Stimulated activated CD8-positive, alpha-beta memory T cell treated with anti-CD3 and anti-CD28 coated beads, Interleukin-2, amount 100 ng/mL, for 48 hours (primary cell): ENCODE measurements at regions not wholly inside any gene's neighbourhood (a gene's known extent, or its start where the extent isn't known, plus 50 kb on each side); places are given as distances from the start of the nearest gene placed in this dataset.
"Not testable (repeated sequence)": the region's sequence is repeated elsewhere in the genome, so short reads cannot be mapped to it uniquely, and the experiment has no call there.

Experiments used
- DNase-seq, 2 donors: peaks; one replicate each; pipeline ENCODE4 v3.0.0-alpha.2; 2020; ENCODE audit warnings: low read depth in 2 of 2

DNA sequence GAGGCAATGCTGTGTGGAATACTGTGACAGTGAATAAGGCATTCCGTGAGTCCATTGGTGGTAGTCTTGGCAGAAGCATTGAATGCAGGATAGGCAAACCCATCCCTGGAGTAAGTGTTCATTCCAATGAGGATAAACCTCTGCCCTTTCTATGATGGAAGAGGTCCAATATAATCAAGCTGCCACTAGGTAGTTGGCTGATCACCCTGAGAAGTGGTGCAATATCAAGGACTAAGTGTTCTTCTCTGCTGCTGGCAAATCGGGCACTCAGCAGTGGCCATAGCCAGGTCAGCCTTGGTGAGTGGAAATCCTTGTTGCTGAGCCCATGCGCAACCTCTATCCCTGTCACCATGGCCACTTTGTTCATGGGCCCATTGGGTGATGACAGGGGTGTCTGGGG is 70.1 kb downstream of the FBXO4 start:
- no peak for DNase-seq

DNA sequence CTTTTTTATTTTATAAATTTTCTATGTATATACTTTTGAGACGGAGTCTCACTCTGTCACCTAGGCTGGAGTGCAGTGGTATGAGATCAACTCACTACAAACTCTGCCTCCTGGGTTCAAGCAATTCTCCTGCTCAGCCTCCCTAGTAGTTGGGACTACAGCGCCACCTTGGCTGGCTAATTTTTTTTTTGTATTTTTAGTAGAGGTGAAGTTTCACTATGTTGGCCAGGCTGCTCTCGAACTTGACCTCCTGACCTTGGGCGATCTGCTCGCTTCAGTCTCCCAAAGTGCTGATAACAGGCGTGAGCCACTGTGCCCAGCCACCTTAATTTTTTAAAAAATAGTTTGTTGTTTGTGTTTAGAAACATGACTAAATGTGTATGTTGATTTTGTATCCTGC is 76.6 kb downstream of the FBXO4 start:
- no peak for DNase-seq

DNA sequence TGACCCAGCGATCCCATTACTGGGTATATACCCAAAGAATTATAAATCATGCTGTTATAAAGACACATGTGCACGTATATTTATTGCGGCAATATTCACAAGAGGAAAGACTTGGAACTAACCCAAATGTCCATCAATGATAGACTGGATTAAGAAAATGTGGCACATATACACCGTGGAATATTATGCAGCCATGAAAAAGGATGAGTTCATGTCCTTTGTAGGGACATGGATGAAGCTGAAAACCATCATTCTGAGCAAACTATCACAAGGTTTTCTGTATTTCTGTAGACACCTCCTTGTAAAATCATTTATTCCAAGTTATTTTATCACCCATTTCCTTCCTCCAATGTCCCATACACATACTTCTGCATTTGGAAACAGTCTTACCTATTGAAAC is 78.8 kb downstream of the FBXO4 start:
- DNase-seq, result not testable (repeated sequence)

DNA sequence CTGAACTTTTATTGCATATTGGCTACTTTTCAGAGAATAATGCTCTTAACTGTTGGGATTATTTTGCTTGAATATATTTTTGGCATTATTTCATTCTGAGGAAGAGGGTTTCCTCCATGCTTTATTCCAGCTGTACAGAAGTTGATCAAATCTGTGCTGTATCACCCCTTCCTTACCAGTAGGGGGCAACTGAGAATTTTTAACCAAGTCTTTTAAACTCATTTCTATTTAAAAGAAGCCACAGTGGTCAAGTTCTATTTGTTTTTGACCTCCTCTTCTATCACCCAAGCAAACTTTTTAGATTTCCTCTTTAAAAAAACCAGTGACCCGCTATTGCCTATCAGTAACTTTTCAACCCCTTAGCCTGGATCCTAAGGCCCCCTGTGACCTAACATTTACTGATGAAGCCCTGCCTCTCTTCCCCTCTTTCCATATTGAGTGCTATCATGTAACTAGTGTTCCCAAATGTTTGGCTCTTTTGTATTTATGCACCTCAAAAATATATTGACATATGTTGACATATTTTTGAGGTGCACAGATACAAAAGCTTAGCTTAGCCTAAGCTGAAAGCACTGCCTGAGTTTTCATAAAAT is 80.6 kb downstream of the FBXO4 start:
- DNase-seq, result no peak

DNA sequence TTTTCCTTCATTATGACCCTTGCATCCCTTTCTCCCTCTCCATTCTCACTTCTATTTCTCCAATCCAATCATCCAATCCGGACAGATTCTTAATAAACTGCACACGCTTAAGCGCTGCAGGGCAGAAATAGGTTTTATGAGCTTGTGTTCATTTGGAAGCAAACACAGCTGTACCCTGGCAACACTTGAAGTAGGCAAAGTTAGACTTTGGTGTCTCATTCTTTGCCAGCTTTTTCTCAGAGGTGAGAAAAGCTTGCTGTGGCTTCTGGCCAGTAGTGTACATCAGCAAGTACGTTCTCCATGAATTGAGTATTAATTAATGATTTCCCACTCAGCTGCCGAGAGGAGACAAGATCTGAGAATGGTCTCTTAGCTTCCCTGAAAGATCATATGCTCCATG is 88.5 kb downstream of the FBXO4 start:
- DNase-seq, result no peak

DNA sequence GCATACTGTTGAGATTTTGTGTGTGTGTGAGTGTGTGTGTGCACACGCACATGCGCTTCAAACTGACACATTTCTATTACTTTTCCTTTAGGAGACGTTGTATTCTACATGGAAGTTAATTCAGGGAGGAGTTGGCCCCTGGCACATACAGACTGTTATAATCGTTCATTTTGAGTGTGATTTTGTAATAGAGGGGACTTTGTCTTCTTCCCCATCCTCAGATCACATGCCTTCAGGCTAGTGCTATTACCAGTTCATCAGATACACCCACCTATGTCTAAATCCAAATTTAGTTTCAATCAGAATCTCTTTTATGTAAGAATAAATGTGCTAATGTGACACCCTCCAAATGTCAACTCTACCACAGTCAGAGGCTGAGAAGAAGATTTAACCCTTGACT is 90.2 kb downstream of the FBXO4 start:
- no peak for DNase-seq

DNA sequence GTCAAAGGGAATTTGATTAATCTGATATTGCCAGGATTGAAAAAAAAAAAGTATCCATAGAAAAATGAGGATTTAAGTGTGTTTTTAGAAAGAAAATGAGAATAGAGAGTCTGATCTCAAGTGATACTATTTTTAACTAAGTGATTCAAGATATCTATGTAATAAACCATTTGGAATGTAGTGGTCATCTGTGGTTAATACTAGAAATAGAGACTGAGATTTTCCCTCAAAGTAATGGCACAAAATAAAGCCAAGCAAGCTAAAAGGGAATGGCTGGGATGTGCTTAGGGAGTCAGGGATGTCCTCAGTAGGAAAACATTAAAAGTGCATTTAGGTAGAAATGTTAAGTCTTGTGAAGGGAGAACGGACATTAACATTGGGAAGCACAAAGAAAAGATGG is 90.6 kb downstream of the FBXO4 start:
- DNase-seq, result no peak

DNA sequence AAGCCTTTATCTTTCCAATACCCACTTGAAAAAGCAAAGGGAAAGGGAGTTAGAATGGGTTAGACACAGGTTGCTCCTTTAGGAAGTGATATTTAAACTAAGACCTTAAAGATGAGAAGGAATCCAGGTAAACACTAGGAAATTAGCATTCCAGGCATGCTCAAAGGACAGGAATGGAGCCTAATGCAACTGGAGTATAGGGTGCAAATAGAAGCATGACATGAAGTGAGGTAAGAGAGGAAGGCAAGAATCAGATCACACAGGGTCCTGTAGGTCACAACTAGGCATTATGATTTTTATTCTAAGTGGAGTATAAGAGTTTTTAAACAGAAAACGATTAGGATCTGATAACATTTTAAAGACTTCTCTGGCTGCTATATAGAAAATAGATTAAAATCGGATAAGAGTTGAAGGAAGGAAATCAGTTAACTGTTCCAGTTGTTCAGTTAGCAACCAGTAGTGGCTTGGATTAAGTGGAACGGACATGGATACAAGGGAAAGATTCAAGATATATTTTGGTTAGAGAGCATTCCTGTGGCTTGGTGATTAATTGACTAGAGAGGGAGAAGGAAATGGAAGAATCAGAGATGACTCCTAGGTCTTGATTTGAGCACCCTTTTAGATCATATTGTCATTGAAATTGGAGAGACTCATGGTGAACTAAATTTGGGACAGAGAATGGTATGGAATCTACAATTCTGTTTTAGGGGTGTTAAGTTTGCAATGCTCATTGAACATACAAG is 95.9 kb downstream of the FBXO4 start:
- DNase-seq, result no peak

DNA sequence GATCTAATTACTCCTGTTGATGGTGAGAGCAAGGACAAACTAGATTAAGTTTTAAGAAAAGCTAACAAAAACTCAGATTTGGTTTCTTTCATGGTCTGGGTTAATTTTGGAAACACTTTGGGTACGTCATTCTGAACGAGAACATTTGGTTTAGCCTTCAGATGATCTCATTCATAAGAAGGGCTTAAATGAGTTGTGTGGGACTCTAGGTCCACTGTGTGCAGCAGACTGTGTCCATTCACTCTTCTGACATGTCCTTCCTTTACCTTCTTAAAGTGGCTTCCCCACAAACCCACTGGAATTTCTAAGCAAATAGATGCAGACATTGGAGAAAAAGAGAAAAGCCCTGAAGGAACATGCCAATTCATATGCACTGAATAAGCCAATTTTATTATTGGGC is 96.8 kb downstream of the FBXO4 start:
- DNase-seq, result no peak

DNA sequence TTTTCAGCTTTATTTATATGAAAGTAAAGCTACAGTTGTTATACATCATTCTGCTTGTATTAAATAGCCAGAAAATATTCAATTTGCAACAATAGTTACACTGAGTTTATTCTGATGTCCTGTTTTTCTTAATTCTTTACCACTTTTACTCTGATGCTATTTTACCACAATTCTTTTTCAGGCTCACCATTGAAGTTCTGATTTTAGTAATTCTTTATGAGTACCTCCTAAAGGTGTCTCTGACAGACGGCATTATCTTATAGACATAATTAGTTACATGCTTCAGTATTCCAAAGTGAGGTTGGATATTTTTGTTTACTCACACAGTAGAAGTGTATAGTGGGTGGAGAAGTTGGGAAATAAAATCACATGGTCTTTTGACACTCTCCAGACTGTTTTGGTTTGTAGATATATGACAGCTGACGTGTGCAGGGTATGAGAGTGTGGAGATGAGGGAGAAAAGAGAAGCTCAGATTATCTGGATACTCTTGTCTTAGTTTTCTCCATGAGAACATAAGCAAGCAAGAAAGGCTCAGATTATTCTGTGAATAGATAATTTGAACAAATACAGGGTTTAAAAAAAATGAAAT is 97.4 kb downstream of the FBXO4 start:
- DNase-seq, result no peak

DNA sequence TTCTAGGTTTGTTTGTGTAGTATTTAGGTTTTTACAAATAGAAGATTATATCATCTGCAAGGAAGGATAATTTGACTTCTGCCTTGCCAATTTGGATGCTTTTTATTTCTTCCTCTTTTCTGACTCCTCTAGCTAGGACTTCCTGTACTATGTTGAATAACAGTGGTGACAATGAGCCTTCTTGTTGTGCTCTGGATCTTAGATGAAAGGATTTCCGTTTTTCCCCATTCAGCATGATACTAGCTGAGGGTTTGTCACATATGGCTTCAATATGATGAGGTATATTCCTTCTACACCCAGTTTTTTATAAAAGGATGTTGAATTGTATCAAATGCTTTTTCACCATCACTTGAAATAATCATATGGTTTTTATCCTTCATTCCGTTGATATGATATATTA is 101.4 kb downstream of the FBXO4 start:
- no peak for DNase-seq

DNA sequence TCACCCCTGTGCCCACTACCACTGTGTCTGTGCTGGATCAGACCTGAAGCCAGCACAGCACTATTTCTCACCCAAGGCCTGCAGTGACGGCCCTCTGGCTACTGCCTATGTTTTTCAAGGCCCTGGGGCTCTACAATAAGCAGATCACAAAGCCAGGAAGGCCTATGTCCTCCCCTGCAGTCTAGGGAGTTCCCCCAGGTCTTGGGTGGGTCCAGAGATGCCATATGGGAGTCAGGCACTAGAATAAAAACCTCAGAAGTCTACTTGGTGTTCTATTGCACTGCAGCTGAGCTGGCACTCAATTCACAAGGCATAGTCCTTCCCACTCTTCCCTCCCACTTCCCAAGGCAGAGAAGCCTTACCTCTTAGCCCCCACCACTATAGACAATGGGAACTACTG is 107.1 kb downstream of the FBXO4 start:
- DNase-seq, result no peak

DNA sequence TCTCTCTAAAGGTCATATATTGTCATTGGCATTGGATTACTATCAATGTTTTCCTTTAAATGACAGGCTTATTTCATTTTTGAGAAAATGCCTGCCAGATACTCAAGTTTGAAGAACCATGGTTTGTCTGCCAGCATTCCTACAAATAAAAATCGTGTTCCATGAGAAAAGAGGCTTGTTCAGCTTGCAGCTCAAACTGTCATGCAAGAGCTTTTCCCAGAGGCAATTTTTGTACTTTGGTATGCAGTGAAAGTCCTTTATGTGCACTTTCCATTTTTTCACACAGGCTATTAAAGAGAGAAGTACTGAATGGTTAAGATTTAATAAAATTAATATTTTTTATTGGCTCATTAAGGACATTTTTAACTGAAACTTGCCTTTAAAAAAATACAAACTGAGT is 110.4 kb downstream of the FBXO4 start:
- no peak for DNase-seq

DNA sequence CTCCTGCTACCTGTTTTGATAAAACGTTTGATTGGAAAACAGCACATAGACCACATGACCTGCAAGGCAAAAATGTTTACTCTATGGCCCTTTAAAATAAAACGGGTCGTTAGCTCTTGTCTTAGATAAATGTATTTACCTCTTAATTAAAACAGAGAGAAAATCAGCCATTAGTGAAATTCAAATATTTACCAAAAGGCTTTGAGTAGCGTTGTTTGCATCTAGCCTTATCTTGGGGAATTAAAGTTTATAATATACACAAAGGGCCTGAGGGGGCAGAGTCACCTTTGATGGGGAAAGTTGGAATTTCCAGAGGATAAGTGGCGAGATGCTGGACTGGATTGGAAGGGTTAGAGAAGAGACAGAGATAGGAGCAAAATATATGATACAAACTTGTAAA is 111.3 kb downstream of the FBXO4 start:
- DNase-seq, result no peak

DNA sequence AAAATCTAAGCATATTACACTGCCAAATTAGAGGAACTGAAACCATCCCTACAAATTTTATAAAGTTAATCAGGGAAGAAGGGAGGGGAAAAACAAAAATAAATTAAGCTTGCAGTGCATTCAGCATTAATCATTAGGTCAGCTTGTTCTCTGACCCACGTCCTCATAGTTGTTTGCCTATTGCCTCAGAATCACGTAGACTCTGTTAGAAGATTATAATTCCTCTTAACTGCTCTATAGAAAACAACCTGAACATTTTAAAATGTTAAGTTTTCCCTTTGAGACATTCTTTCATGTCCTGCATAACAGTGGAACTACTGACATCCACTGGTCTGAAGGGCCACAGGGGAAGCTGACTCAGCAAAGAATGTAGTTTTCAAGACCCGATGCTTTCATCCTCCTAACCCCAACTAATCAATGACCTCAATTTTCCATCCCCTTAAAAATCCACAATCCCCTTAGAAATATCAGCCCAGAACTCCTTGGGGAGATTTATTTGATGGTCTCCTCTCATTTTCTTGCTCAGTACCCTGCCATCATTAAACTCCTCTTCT is 112.4 kb downstream of the FBXO4 start:
- no peak for DNase-seq

DNA sequence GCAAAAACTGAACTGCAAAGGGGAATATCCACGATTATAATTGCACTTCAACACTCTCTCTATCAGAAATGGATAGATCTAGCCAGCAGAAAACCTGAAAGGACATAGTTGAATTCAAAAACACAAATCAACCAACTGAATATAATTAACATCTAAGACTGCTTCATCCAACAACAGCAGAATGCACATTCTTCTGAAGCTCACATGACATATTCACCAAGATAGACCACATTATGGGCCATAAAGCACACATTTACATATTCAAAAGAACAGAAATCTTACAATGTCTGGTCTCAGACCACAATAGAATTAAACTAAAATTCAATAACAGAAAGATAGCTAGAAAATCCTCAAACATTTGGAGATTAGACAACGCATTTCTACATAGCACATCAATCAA is 118.3 kb downstream of the FBXO4 start:
- DNase-seq, result no peak

DNA sequence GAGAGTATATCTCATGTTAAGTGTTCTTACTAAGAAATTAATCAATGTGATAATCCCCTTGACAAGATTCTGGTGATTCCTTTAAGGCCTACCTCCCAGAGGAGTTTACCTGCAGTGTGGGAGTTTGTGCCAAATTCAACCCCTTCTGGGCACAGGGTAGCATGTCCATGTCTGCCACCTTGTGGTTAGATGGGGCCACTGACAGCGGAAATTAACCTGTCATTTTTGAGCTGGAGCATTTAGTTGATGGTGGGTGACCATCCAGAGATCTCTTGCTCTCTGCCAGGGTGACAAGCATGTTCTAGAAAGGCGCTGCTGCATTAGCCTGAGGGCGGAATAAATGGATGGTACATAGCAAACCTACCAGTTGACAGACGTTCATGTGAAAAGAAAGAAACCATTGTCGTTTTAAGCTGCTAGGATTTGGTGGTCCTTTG is 132.2 kb downstream of the FBXO4 start:
- DNase-seq, result peak; percentile 10 to 14

DNA sequence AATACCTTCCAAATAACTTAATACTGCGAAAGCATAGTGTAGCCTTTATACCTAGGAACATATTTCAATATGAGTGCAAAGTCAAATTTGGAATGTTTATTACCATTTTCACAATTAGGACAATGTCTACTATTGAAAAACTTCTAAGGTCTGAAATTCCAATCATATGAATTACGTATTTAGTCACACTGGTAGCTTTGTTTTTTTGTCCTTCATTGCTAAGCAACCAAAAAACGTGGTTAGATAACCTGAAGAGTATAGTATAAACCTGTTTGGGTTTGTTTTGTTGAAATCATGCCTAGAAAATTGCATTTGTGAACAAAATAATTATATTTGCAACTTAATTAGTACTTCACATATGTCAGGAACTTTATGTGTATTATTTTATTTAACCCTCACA is 134.2 kb downstream of the FBXO4 start:
- DNase-seq, result no peak

DNA sequence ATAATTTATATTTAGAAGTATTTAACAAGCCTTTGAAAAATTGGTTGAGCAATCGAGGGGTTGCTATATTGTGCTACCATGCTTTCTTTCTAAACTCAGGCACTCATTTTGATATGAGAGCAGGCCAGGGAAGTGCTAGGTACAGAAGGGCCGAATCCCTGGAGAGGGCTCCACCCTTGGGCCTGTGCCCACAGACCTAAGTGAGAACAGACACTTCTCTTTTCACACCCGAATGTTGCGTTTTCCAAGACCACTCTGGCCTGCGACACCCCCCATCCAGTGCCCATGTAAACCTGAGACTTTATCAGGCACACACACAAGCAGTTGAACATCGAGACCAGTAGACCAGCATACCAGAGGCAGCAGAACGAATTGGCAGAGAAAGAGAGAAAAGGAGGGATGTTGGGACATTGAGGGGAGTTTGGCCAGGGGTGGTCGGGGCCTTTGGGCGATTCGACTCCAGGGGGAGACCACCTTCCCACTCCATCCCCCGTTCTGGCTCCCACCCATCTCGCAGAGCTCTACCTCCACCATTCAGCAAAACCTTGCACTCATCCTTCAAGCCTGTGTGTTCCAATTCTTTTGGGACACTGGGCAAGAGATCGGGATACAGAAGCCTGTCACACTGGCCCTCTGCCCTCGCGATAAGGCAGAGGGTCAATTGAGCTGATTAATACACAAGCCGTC is 134.8 kb downstream of the FBXO4 start:
- DNase-seq, result no peak

DNA sequence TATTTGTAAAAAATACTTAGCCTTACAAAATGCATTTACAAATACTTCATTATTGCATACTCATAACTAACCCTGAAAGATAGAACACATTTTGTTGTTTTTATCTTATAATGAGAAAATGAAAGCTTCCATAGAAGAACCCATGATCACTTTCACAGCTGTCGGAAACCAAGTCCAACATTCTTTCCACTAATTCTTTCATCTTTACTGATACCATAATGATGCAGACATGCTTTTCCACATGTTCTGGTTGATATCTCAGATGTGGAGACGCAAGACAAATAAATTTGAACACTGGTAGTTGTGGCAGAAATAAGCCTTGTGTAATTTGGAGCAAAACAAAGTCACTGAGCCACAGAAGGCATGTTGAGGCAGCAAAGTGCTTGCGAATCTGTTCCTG is 136.0 kb downstream of the FBXO4 start:
- no peak for DNase-seq

DNA sequence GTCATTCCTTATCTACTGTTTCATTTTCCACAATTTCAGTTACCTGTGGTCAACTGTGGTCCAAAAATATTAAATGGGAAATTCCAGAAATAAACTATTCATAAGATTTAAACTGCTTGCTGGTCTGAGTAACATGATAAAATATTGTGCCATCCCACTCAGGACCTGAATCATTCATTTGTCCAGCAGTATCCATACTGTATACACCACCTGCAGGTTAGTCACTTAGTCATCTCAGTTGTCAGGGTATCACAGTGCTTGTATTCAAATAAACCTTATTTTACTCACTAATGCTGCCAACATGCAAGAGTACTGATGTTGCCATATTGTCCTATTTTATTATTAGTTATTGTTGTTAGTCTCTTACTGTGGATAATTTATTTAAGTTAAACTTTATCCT is 139.7 kb downstream of the FBXO4 start:
- DNase-seq, result no peak

DNA sequence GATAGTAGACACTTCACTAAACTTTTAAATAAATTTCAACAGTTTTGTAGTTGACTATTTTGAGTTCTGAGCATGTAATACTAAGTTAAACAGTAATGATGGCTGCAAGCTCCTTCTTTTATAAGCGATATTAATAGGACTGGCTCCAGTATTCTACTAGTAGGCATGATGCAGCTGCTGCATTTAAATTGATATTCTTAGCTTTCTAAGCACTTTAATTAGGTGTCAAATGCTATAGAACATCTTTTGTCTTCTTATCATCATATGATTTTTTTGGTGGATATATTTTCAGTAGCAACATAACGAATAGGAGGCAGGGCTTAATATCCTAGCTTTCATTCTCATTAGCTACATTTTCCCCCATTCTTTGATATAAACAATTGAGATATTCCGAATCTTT is 141.1 kb downstream of the FBXO4 start:
- no peak for DNase-seq

DNA sequence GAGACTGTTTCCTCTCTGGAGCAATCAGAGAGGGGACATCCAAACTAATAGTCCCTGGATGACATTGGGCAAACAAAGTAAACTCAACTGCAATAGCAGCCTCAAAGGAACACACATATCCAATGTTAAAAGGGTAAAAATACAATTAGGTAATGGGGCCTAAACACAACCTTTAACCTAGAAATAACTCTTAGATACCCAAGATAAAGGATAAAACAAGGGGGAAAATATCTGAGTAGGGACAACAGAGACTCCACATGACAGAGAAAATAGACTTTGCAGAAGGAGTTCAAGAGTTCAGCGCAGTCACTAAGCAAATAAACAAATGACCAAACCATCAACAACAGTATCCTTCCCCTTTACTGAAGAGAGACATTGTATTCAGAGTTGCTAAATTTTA is 149.3 kb downstream of the FBXO4 start:
- no peak for DNase-seq
